ENCODE measurements at regions not wholly inside any gene's neighbourhood (a gene's known extent, or its start where the extent isn't known, plus 50 kb on each side); places are given as distances from the start of the nearest gene placed in this dataset.

DNA sequence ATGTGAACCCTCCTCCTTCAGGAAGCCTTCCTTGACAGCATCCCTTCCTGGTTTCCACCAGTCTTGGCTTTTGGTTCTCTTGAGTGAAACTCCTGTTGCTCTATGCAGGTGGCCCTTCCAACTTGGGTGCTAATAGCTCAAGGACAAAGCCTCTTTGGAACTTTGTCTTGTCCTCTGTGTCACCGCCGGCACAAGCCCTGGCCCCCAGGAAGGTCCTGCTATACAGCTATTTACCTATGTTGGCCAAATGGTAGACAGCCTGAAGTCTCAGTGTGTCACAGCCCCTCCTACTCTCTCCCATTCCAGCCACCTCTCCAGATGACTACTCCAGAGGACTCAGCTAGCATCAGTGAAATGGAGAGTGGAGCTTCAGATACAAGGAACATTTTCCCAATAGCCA, 94.7 kb upstream of the ZNF618 start:
- DNase-seq (ENCODE audit: low read depth in 2 of 2): no peak

- DNase-seq (ENCODE audit: low read depth in 2 of 2): no peak
These were observed 94.2 kb upstream of the ZNF618 start for GRCh38 chr9:113781896-113782295.

DNA sequence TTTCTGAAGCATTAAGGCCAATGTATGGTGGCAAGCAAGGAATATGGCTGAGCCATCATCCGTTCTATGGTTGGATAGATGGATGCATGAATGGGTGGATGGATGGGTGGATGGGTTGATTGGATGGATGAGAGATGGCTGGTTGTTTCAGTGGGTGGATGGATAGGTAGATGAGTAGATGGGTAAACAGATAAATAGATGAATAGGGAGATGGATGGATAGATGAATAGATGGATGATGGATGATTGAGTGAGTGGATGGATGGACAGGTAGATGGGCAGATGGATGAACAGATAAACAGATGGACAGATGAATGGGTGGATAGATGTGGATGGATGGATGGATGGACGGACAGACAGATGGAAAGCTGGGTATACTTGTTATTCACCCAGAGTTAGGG, 92.6 kb upstream of the ZNF618 start:
- no peak for DNase-seq (ENCODE audit: low read depth in 2 of 2)

GRCh38 chr9:113785334-113785733, 90.8 kb upstream of the ZNF618 start:
- no peak for DNase-seq (ENCODE audit: low read depth in 2 of 2)

DNA sequence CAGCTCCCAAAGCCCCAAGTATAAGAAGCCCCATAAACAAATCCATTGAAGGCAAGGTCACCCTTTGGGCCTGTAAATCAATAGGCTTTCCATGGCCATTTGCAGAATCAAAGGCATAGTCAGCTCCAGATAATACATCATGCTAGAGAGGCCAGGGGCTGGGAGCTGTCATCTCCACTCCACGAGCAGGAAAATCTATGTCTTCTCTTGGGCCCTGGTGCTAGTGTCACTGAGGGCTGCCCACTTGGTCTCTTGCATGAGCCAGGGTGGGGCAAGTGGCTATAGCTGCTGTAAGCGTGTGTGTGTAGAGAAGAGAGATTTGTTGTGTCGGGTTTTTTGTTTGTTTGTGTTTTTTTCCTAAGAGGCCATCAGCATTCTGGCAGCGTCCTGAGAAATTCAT, 90.0 kb upstream of the ZNF618 start:
- no peak for DNase-seq (ENCODE audit: low read depth in 2 of 2)

GRCh38 chr9:113787871-113788270, 88.2 kb upstream of the ZNF618 start:
- DNase-seq (ENCODE audit: low read depth in 2 of 2): no peak

GRCh38 chr9:113788616-113789330, 87.3 kb upstream of the ZNF618 start:
- DNase-seq (ENCODE audit: low read depth in 2 of 2): no peak

- DNase-seq (ENCODE audit: low read depth in 2 of 2): no peak
These were observed 86.0 kb upstream of the ZNF618 start for GRCh38 chr9:113790093-113790492.

GRCh38 chr9:113793558-113793957, 82.6 kb upstream of the ZNF618 start:
- DNase-seq (ENCODE audit: low read depth in 2 of 2): no peak

DNA sequence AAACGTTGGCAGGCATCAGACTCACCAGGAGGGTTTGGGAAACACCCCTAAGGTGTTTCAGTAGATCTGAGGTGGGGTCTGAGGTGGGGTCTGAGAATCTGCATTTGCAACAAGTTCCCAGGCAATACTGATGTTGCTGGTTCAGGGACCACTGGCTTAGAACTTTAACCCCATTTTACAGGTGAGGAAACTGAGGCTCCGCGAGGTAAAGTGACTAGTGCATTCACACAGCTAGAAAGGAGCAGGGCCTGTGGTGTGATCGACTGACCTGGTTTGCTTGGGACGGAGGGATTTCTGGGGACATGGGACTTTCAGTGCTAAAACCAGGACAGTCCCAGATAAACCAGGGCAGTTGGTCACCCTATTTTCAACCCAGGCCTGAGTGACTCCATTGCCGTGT, 81.4 kb upstream of the ZNF618 start:
- no peak for DNase-seq (ENCODE audit: low read depth in 2 of 2)

DNA sequence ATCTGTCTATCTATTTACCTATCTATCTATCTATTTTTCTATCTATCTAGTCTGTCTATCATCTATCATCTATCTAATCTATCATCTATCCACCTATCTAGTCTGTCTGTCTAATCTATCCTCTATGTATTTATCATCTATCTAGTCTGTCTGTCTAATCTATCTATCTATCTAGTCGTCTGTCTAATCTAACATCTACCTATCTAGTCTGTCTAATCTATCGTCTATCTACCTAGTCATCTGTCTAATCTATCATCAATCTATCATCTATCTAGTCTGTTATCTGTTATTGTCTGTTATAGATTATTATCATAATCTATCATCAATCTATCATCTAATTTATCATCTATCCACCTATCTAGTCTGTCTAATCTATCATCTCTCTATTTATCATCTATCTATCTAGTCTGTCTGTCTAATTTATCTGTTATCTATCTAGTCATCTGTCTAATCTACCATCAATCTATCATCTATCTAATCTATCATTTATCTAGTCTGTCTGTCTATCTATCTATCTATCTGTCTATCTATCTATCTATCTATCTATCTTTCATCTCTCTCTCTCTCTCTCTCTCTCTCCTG, 80.2 kb upstream of the ZNF618 start:
- no peak for DNase-seq (ENCODE audit: low read depth in 2 of 2)

GRCh38 chr9:113796646-113797426, 79.3 kb upstream of the ZNF618 start:
- DNase-seq (ENCODE audit: low read depth in 2 of 2): no peak

GRCh38 chr9:113798062-113799030, 77.8 kb upstream of the ZNF618 start:
- no peak for DNase-seq (ENCODE audit: low read depth in 2 of 2)

DNA sequence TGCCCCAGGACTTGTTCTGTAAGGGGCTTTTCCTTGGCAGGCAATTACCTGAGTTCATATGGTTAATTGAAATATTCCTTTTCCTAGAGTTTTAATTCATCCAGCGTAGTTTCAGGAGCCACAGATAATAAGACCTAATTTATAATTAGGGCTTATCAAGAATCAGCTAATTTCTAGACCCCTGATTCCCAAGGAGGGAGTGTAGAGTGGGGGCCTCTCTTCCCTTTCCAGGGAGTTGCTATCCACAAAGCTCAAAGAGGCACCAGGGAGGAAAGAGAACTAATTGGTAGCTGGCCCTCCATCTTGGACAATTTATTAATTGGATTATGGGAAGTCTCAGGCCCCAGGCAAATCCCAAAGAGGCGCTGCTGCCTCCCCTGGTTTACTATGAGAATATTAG, 75.8 kb upstream of the ZNF618 start:
- no peak for DNase-seq (ENCODE audit: low read depth in 2 of 2)

DNA sequence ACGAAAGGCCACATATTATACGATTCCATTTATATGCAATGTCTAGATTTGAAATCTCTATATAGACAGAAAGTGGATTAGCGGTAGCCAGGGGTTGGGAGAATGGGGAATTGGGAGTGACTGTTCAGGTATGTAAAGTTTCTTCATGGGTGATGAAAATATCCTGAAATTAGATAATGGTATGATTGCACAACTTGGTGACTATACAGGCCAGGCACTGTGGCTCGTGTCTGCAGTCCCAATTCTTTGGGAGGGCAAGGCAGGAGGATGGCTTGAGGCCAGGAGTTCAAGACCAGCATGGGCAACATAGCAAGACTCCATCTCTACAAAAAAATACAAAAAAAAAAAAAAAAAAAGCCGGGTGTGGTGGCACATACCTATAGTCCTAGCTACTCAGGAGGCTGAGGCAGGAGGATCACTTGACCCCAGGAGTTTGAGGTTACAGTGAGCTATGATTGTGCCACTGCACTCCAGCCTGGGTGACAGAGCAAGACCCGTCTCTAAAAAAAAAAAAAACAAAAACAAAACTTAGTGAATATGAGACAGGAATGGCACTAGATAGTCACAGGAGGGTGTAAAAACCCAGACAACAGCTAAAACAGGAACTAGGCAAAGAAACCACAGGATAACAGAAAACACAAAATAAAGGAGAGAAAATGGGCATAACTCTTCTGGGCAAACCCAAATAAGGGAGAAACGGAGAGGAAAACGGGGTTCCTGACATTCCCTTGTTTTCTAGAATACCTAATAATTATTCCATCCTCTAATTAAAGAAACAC, 72.1 kb upstream of the ZNF618 start:
- DNase-seq (ENCODE audit: low read depth in 2 of 2): no peak

DNA sequence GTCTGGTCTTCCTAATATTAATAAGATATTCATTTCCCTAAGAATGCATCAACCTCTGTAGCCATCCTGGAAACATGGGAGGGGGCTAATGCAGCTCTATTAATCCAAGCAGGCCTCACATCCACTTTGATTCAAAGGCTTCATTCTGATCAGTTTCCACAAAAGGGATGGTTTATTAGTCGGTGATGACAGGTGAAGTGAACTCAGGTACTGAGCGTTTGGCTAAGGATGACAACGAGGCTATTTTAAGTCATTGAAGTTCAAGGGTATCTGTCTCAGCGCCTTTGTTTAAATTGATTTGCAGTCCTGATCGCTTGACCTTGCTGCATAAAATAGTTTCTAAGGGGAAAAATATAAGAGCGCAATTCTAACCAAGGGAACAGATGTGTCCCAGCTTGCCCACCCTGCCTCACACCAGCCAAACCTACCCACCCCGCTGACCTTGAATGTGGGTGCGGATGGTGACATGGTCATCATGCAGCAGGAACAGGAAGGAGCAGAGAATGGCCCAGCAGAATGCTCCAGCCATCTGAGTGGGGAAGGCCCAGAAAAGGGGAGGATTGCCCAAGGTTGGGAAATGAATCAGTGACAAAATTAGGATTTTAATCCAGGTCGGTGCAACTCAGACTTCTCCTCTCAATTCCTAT, 70.5 kb upstream of the ZNF618 start:
- DNase-seq (ENCODE audit: low read depth in 2 of 2): no peak

DNA sequence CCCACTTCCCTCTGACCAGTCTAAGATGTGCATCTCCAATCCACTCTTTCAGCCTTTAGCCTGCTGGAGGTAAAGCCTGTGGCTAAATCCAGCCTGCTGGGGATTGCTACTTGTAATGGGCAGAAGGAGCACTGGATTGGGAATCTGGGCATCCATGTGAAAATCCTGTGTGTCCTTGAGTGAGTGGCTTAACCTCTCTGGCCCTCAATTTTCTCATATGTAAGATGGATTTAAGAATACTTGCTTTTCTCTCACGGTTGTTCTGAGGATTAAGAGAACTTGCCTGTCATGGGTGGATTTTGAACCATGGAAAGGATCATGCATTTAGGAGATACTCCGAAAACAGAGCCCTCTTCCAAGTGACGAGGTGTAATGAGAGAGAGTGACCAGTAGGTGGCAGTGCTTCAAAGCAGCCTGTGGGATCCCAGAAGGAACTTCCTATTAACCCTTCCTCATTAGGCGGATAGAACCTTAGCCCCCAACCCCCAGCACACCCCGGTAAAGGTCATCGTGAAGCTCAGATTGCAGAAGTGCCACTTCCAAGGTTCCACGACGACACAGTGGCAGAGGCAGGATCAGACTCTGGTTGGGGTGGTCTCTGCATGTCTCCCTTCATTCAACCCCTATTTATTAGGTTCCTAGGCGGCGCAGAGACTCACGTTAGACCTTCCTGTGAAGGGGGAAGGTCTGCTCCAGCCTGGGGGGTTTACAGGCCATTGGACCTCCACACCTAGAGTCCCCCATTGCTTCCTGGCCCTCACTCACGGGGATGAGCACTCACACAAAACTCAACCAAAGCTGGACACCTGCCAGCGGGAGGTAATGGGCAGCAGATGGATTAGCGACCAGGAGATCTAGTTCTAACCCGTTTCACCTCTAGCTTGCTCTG, 68.7 kb upstream of the ZNF618 start:
- no peak for DNase-seq (ENCODE audit: low read depth in 2 of 2)

DNA sequence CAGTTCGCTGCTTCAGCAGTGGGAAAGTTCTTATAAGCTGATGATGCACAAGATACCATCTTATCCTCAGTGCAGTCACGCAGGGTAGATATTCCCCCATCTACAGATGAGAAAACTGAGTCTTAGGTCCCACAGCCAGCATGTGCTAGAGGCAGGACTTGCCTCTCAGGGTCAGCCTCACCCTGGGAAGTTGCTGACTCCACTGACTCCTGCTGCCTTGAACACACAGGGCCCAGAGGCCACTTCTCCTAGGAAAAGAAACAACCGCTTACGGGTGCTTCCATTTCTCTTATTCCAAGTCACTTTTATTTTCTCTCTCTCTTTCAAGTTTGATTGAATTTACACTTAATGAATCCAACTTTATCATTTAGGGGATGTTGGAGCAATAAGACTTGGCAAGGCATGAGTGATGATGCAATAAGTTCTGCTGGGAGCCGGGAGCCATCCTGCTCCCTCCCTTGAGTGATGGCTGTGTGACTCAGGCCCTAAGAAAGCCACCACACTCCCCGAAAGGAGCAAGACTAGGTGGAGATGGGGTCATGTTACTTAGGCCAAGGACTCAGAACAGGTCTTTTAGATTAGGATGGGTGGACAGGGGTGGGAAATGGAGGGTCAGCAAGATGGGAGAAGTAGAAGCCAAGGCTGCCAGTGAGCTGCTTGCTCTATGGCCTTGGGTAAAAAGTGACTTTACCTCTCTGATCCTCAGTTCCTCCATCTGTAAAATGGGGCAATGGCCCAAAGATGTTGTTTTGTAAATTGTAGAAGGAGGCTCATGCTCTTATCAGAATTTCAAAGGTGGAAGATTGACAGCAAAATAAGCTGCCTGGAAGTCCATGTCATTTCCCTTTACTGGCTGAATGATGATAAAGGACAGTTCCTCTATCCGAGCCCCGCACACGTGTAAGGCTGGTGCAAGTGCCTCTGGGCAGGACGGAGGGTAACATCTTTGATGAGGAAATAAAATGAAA, 67.4 kb upstream of the ZNF618 start:
- DNase-seq (ENCODE audit: low read depth in 2 of 2): no peak
